Tibial nerve (tissue), 4 donors: ENCODE measurements at regions not wholly inside any gene's neighbourhood (a gene's known extent, or its start where the extent isn't known, plus 50 kb on each side); places are given as distances from the start of the nearest gene placed in this dataset.

Source experiments
- DNase-seq, 2 donors: peaks; one replicate each; pipeline ENCODE4 v3.0.0-alpha.2; 2019; ENCODE audit warnings: low spot score in 2 of 2
- H3K27ac ChIP-seq, 4 donors: fragments of 200-600 bp; sonication (generic) in 3 of 4; one replicate each; pipeline ENCODE4 v1.5.1; 2017 to 2019; ENCODE audit warnings: mild to moderate bottlenecking in 1 of 4
- H3K27me3 ChIP-seq, 2 donors: fragments of 200-600 bp; sonication (generic) in 1 of 2; one replicate each; pipeline versions ENCODE4 v1.5.1 to v1.6.0; 2017 to 2019
- H3K36me3 ChIP-seq, 3 donors: fragments of 200-600 bp; sonication (generic); one replicate each; pipeline ENCODE4 v1.5.1; 2018 to 2019
- H3K4me1 ChIP-seq, 4 donors: fragments of 200-600 bp; sonication (generic) in 3 of 4; one replicate each; pipeline ENCODE4 v1.5.1; 2017 to 2019
- H3K4me3 ChIP-seq, 4 donors: fragments of 200-600 bp; sonication (generic) in 3 of 4; one replicate each; pipeline ENCODE4 v1.5.1; 2017 to 2019; ENCODE audit warnings: mild to moderate bottlenecking in 1 of 4, moderate library complexity in 1 of 4
- H3K9me3 ChIP-seq, 4 donors: fragments of 200-600 bp; sonication (generic) in 3 of 4; one replicate each; pipeline ENCODE4 v1.5.1; 2017 to 2019
- CTCF ChIP-seq, 5 experiments: fragments of 200-600 bp in 3 of 5; fragments of 450-650 bp in 2 of 5; sonication (generic) in 3 of 5; IDR thresholded peaks; one replicate each; pipeline ENCODE4 v1.5.1; 2016 to 2019; ENCODE audit warnings: antibody characterized with exemption in 5 of 5, mild to moderate bottlenecking in 3 of 5, moderate library complexity in 2 of 5
- EP300 ChIP-seq, 2 donors: sonication (generic); formaldehyde crosslinking; IDR thresholded peaks; one replicate each; pipeline ENCODE4 v1.6.1; 2017; ENCODE audit warnings: antibody characterized with exemption in 2 of 2, mild to moderate bottlenecking in 1 of 2
- POLR2A ChIP-seq, 2 donors: fragments of 450-650 bp; IDR thresholded peaks; one replicate each; pipeline ENCODE4 v1.6.1; 2017; ENCODE audit warnings: antibody characterized with exemption in 2 of 2, mild to moderate bottlenecking in 2 of 2, moderate library complexity in 2 of 2
- WGBS, 2 donors: methylation state at CpG; one replicate each; pipeline ENCODE4 v1.1.5; 2018; 5-methylcytosine and 5-hydroxymethylcytosine counted together

- no peaks in the 10 kb centered on the region for H3K4me1 ChIP-seq
- no peaks in the 10 kb centered on the region for H3K36me3 ChIP-seq
- no peaks in the 10 kb centered on the region for H3K27me3 ChIP-seq
- DNase-seq = no peak
- no peak overlapping the region for H3K4me3 ChIP-seq
- 65 to 69% methylated on average over 1 of the region's 1 CpG for WGBS, 2 donors
- H3K27ac ChIP-seq = no peak overlapping the region
- TF ChIP-seq EP300 (IDR thresholded peaks at IDR 0.05) (no peak), POLR2A (IDR thresholded peaks at IDR 0.05) (no peak), CTCF (IDR thresholded peaks at IDR 0.05) (no peak)
- no peaks in the 10 kb centered on the region for H3K9me3 ChIP-seq
Measured at GRCh38 chr6:141165002-141165665, 967.6 kb upstream of the GJE1 start.

- H3K4me3 ChIP-seq = no peak overlapping the region
- no peaks in the 10 kb centered on the region for H3K27me3 ChIP-seq
- WGBS, 2 donors = 60 to 75% methylated on average over 4 of the region's 4 CpGs
- DNase-seq = no peak
- peaks cover 0 to under 1% (median 0%) of the 10 kb centered on the region in 4 donors for H3K4me1 ChIP-seq
- H3K27ac ChIP-seq = no peak overlapping the region
- H3K36me3 ChIP-seq = no peaks in the 10 kb centered on the region
- no peak for TF ChIP-seq EP300 (IDR thresholded peaks at IDR 0.05)
- TF ChIP-seq POLR2A (IDR thresholded peaks at IDR 0.05) = no peak
- no peak for TF ChIP-seq CTCF (IDR thresholded peaks at IDR 0.05)
- no peaks in the 10 kb centered on the region for H3K9me3 ChIP-seq
Measured at GRCh38 chr6:141164042-141164743, 968.5 kb upstream of the GJE1 start.

- H3K9me3 ChIP-seq = no peaks in the 10 kb centered on the region
- no peak overlapping the region for H3K4me3 ChIP-seq
- H3K27me3 ChIP-seq = no peaks in the 10 kb centered on the region
- no peak for TF ChIP-seq EP300 (IDR thresholded peaks at IDR 0.05)
- TF ChIP-seq POLR2A (IDR thresholded peaks at IDR 0.05) = no peak
- no peak for TF ChIP-seq CTCF (IDR thresholded peaks at IDR 0.05)
- H3K4me1 ChIP-seq = peaks cover 0 to 7% (median 0%) of the 10 kb centered on the region in 4 donors
- no peak for DNase-seq
- H3K36me3 ChIP-seq = no peaks in the 10 kb centered on the region
- H3K27ac ChIP-seq = no peak overlapping the region
Measured at GRCh38 chr6:141163107-141163506, 969.6 kb upstream of the GJE1 start.

GRCh38 chr6:141158740-141159139, 974.0 kb upstream of the GJE1 start:
- no peaks in the 10 kb centered on the region for H3K36me3 ChIP-seq
- H3K27ac ChIP-seq = no peak overlapping the region
- TF ChIP-seq CTCF (IDR thresholded peaks at IDR 0.05) = no peak
- no peak for TF ChIP-seq EP300 (IDR thresholded peaks at IDR 0.05)
- no peak for TF ChIP-seq POLR2A (IDR thresholded peaks at IDR 0.05)
- 35 to 52% methylated on average over 1 of the region's 1 CpG for WGBS, 2 donors
- no peak for DNase-seq
- peaks cover 0 to 7% (median 0%) of the 10 kb centered on the region in 4 donors for H3K4me1 ChIP-seq
- no peaks in the 10 kb centered on the region for H3K27me3 ChIP-seq
- H3K9me3 ChIP-seq = no peaks in the 10 kb centered on the region
- H3K4me3 ChIP-seq = no peak overlapping the region

GRCh38 chr6:141153563-141153962, 979.2 kb upstream of the GJE1 start:
- no peaks in the 10 kb centered on the region for H3K27me3 ChIP-seq
- no peak for DNase-seq
- no peaks in the 10 kb centered on the region for H3K36me3 ChIP-seq
- H3K4me3 ChIP-seq = no peak overlapping the region
- peaks cover 0 to 2% (median 0%) of the 10 kb centered on the region in 4 donors for H3K9me3 ChIP-seq
- no peak overlapping the region for H3K27ac ChIP-seq
- WGBS, 2 donors = 55 to 57% methylated on average over 2 of the region's 2 CpGs
- H3K4me1 ChIP-seq = peaks cover 0 to 8% (median 0%) of the 10 kb centered on the region in 4 donors
- no peak for TF ChIP-seq CTCF (IDR thresholded peaks at IDR 0.05)
- TF ChIP-seq EP300 (IDR thresholded peaks at IDR 0.05) = no peak
- TF ChIP-seq POLR2A (IDR thresholded peaks at IDR 0.05) = no peak
